NOMO-1 treated with DMSO at 0.1 percent for 48 hours (cell line): ENCODE measurements at regions not wholly inside any gene's neighbourhood (a gene's known extent, or its start where the extent isn't known, plus 50 kb on each side); places are given as distances from the start of the nearest gene placed in this dataset.
A peak's percentile ranks its signal among the peaks of the same experiment; 100 is the strongest.
"Not testable (repeated sequence)": the region's sequence is repeated elsewhere in the genome, so short reads cannot be mapped to it uniquely, and the experiment has no call there.

Experiments
- DNase-seq: peaks from one replicate; lab custom pipeline; 2025; ENCODE audit not compliant: unreplicated experiment; lab: John Stamatoyannopoulos, UW

DNA sequence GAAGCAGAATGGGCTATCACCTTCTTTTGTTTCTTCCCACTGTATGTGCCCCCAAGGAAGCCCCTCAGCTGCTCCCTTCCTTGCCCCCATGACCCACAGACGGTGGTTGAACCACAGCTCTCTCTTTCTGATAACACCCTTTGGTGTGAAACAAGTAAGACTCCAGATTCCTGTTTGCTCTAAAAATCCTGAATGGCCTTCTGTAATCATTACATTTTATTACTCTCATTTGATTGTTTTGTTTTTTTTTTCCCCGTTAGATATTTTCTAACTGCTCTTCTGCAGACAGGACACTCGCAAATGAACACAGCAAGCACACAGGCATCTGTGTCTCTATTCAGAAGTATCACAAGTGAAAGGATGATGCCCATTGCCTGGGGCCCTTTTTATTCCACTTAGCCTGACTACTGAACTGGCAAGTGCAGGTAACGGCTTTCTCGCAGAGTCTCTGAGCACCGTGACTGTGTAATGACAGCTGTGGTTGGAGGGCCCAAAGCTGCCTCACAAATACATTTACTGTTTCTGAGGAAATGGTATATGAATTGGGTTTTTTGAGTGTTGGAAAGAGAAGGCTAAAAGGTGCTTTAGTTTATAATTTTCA lies 59.3 kb downstream of the OXGR1 start:
- DNase-seq, result no peak

DNA sequence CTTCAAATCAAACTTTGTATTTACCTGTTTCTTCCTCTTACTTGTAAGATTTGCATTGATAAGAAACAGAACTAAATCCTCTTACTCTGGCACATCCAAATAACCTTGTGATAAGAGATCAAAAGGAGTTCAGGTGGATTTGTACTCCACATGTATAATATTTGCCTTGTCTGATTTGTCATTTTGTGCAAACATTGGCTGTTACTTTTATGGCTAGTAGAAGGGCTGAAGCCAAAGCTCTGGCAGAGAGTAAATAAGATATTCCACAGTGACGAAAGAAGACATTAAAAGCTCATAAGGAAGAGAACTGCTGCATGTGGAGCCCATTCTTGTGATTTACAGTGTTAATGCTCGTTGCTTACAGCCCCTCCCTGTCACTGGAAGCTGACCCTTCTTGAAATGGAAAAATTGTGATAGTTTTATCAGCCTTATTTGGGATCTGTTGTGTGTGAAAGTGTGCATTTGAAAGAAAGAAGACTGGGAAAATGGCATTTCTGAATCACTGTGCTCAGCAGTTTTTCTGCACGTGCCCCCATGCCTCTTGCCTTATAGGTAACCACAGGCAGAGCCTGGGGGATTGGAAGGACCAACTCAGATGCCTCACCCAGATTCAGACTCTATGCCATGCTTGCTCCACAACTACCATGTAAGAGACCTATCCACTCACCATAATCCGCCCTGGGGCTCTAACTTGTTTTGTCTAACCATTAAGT lies 68.2 kb downstream of the OXGR1 start:
- no peak for DNase-seq

DNA sequence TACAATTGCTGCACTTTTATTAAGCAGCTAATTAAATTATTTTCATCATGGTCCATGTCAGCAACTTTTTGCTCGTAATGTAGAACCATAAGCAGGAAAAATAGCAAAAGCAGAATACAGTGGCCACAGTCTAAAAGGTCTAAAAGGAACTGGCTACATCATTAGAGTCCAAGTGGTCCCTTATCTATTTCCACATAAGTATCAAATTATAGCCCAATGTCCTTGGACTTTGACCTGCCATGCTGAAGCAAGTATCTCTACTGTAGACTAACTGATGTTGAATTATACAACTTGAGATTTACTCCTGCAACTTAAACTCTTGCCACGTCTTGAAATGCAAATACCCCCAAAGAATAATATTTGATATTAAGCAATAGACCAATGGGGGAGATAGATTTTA lies 68.8 kb downstream of the OXGR1 start:
- DNase-seq, result no peak

DNA sequence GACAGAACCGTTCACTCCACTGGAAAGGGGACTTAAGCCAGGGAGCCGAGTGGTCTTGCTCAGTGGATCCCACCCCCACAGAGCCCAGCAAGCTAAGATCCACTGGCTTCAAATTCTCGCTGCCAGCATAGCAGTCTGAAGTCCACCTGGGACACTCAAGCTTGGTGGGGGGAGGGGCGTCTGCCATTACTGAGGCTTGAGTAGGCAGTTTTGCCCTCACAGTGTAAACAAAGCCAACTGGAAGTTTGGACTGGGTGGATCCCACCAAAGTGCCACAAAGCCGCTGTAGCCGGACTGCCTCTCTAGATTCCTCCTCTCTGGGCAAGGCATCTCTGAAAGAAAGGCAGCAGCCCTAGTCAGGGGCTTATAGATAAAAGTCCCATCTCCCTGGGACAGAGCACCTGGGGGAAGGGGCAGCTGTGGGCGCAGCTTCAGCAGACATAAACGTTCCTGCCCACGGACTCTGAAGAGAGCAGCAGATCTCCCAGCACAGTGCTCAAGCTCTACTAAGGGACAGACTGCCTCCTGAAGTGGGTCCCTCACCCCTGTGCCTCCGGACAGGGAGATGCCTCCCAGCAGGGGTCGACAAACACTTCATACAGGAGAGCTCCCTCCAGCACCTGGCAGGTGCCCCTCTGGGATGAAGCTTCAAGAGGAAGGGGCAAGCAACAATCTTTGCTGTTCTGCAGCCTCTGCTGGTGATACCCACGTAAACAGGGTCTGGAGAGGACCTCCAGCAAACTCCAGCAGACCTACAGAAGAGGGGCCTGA lies 75.2 kb downstream of the OXGR1 start:
- not testable (repeated sequence) for DNase-seq

DNA sequence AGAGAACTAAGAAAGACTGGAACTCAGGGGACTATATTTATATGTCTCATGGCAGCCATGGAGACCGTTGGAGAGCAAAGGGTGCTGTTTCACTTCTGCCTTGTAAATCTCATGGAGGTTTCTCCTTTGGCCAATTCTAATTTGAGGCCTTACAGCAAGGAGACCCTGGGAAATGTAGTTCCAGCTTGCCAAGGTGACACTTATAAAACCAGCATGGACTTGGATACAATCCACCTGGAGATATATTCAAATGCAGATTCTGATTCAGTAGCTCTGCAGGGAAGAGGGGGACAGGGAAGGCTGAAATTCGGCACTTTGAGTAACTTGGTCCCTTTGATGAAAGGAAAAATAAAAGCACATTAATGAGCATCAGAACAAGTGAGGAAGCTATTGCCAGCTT lies 90.0 kb downstream of the OXGR1 start:
- DNase-seq, result peak; percentile 12

DNA sequence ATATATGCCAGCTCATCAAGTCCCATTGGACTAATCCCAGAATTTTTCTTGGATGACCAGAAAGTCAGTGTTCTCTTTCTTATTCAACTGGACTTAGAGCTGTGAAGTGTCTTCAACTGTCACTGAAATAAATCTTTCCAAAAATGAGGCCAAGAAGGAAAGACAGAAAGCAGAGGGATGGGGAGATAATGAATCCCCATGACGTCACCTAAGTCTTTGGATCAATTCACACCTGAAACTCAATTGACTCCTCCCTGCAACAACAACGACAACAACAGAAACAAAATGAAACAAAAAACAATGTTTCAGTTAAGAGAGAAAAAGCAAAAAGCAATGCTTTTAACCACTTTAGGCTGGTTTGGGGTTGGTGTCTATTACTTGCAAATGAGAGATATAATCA lies 91.2 kb downstream of the OXGR1 start:
- DNase-seq, result no peak

DNA sequence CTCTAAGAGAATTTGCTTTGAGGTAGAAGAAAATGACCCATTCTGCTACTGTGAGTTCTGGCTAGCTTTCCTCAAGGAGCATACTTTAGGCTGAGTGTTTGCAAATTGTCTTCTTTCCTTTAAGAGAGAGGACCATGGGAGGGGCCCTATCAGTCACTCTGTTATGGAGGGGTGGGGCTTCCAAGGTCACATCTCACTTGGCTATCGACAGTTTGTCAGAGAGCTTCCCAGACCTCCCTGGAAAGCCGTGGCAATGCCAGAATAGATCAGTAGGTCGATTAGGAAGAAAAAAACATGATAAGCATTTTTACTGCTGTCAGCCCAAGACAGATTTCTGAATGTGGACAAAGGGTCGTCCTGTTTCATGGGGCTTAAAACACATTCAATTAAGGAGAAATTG lies 93.3 kb downstream of the OXGR1 start:
- no peak for DNase-seq

DNA sequence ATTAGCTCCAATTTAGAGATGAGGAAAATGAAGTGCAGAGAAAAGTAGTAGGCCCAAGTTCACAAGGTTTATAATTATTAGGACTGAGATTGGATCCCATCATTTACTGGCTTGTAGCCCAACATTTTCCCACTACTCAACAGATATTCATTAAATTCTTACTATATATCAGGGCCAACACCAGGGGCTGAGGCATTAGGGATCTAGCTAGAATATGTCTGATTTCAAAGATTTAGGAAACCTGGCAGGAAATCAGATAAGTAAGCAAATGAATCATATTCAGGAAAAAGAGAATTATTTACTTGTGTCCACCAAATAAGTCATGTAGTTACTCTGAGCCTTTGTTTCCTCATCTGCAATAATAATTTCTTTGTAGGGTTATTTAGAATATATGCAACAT lies 94.3 kb downstream of the OXGR1 start:
- no peak for DNase-seq

DNA sequence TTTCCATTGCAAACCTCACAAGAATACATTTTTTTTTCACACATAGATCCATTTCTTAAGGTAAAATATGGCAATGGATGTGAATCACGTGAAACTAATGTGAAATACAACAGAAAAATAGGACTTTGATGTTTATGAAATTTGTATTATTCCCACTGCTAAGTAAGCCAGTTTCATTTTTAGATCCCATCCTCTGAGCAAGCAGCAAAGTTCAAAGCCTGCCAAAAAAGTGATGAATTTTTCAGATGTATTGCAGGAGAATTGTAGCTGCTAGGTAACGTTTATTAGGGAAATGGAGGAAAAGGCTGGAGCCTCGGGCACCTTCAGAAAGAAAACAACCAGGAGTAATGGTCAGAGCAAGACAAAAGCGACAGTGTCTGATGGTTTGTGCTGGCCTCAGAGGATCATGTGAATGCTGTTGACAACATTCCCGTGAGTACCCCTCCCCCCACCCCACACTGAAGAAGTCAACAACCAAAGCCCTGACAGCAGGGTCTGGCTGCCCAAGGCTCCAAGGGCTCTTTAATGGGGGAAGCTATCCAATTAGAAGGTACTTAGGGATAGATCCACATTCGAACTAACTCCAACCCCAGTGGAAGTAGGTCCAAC lies 95.5 kb downstream of the OXGR1 start:
- no peak for DNase-seq

DNA sequence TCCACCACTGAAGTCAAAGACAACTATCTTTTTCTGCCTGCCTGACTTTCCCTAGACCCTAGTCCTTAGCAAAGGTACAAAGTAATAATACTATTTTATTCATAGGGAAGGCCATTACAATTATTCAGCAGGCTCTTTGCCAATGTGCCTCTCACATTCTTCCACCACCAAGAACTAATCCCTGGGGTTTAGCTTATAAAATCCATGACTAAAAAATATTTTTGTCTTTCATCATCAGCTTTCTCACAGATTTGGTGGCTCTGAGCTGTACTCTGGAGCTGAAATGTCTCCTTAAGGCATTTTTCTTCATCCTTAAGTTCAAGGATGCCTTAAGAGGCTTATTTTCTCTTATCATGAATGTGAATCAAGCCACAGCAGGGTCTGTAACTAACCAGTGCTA lies 96.1 kb downstream of the OXGR1 start:
- DNase-seq, result no peak
